ENCODE measurements at regions not wholly inside any gene's neighbourhood (a gene's known extent, or its start where the extent isn't known, plus 50 kb on each side); places are given as distances from the start of the nearest gene placed in this dataset.

- no peaks in the 10 kb centered on the region for H3K36me3 ChIP-seq
- no peak overlapping the region for H3K27ac ChIP-seq
- H3K4me3 ChIP-seq, result no peak overlapping the region
- no peak for ATAC-seq
- no peak for FAIRE-seq
- WGBS, 2 donors, result 83 to 87% methylated on average over 2 of the region's 2 CpGs
- TF ChIP-seq CTCF (IDR thresholded peaks at IDR 0.05), result no peak
- no peak for DNase-seq
- no peaks in the 10 kb centered on the region for H3K9me3 ChIP-seq
- no peaks in the 10 kb centered on the region for H3K27me3 ChIP-seq
- H3K4me1 ChIP-seq, result no peaks in the 10 kb centered on the region
- intact Hi-C loops (cut with DNase I), result no loop called here
Measured at GRCh38 chr3:61497463-61497862, 63.9 kb upstream of the PTPRG start.

GRCh38 chr3:61505197-61505596 is 56.2 kb upstream of the PTPRG start:
- no peak overlapping the region for H3K4me3 ChIP-seq
- WGBS, 2 donors, result 78 to 80% methylated on average over 5 of the region's 5 CpGs
- H3K9me3 ChIP-seq, result no peaks in the 10 kb centered on the region
- DNase-seq (no peak), ATAC-seq (no peak), FAIRE-seq (no peak)
- no peaks in the 10 kb centered on the region for H3K36me3 ChIP-seq
- intact Hi-C loops (cut with DNase I), result no loop called here
- H3K27ac ChIP-seq, result no peak overlapping the region
- TF ChIP-seq CTCF (IDR thresholded peaks at IDR 0.05), result no peak
- no peaks in the 10 kb centered on the region for H3K4me1 ChIP-seq
- no peaks in the 10 kb centered on the region for H3K27me3 ChIP-seq

GRCh38 chr3:61507946-61508345 is 53.4 kb upstream of the PTPRG start:
- 80 to 93% methylated on average over 1 of the region's 1 CpG for whole genome bisulfite sequencing, 2 donors

More at GRCh38 chr3:61507946-61508345, 53.4 kb upstream of the PTPRG start:
- DNase-seq (no peak), ATAC-seq (no peak), FAIRE-seq (no peak)
- no peak for TF ChIP-seq CTCF (IDR thresholded peaks at IDR 0.05)
- H3K27me3 ChIP-seq, result no peaks in the 10 kb centered on the region
- H3K36me3 ChIP-seq, result no peaks in the 10 kb centered on the region
- no peak overlapping the region for H3K27ac ChIP-seq
- no peaks in the 10 kb centered on the region for H3K4me1 ChIP-seq
- intact Hi-C loops (cut with DNase I), result no loop called here
- H3K9me3 ChIP-seq, result no peaks in the 10 kb centered on the region
- no peak overlapping the region for H3K4me3 ChIP-seq

Data from pancreas (tissue), 10 donors.